Stimulated activated CD8-positive, alpha-beta memory T cell treated with anti-CD3 and anti-CD28 coated beads, Interleukin-2, amount 100 ng/mL, for 1 hour (primary cell): ENCODE measurements at regions not wholly inside any gene's neighbourhood (a gene's known extent, or its start where the extent isn't known, plus 50 kb on each side); places are given as distances from the start of the nearest gene placed in this dataset.

Experiments used
- DNase-seq, 2 donors: peaks; one replicate each; pipeline ENCODE4 v3.0.0-alpha.2; 2020; ENCODE audit warnings: low read depth in 2 of 2

DNA sequence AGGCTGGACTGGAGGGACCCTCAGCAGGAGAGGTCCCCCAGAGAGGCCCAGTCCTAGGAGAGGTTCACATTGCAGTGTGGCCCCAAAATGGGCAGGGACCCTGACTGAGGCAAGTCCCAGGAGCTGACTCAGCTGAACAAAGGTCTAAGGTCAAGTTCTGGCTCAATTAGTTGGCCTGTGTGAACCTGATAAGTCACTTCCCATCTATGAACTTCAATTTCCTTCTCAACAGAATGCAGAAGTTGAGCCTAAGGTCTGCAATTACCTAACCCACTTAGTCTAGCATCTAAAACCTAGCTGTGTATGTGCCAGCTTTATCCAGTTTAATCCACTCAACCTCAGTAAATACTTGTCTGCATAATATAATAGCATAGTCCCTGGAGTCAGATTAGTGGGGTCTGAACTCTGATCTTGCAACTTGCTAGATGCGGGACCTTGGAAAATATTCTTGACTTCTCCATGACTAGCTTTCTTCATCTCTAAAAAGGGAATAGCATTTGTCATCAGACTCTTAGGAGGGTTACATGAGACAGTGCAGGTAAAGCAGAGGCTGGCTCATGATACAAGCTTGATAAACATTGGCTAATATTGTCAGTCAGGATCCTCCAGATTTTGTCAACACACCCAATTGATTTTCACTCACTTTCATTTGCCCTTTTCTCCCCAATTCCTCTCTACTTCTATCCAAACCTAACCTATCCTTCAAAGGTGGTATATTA lies 465.5 kb downstream of the INSC start:
- no peak for DNase-seq

GRCh38 chr11:15580775-15581095 lies 466.0 kb downstream of the INSC start:
- no peak for DNase-seq

DNA sequence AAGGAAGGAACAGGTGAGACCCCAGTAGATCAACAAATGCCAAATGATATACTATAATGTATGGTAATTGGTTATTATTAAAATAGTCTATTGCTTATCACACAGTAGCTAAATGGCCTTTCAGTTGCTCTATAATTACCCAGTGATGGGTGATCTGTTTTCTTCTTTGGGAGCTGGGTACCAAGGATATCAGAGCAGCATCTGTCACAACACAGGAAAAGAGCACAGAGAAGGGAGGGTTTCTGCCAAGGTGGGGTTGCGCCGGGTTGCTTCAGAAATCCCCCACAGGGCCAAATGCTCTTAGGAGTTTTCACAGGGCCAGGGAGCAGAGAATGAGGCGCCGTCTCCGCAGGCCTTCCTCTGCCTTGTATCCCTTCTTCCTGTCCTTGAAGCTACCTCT lies 469.4 kb downstream of the INSC start:
- no peak for DNase-seq

DNA sequence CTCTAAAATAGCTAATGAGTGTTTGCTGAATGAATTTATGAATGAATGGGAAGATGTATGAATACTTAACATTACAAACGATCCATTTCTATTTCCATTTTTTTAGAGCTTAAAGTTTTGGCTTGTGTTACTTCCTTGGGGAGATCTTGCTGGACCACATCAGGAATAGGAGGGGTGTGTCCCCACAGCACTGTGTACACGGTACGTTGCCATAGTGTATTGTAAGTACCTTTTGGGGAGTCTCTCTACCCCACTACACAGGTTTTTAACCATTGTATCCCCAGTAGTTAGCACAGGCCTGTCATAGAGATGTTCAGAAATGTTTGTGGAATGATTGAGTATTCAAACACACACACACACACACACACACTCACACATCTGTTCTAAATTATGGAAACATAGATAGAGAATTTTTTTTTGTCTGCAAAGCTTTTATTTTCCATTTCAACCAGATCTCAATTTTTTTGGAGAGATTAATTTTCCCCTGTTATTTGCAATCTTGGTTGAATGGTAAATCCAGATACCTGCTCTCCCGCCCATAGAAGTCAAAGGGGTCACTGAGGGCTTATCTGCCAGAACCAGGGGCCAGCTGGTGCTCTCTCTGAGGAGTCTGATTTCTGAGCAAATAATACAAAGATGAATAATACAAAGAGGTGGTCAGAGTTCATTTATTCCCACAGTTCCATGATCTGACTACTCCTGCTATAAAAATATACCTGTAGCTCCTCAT lies 471.0 kb downstream of the INSC start:
- no peak for DNase-seq

DNA sequence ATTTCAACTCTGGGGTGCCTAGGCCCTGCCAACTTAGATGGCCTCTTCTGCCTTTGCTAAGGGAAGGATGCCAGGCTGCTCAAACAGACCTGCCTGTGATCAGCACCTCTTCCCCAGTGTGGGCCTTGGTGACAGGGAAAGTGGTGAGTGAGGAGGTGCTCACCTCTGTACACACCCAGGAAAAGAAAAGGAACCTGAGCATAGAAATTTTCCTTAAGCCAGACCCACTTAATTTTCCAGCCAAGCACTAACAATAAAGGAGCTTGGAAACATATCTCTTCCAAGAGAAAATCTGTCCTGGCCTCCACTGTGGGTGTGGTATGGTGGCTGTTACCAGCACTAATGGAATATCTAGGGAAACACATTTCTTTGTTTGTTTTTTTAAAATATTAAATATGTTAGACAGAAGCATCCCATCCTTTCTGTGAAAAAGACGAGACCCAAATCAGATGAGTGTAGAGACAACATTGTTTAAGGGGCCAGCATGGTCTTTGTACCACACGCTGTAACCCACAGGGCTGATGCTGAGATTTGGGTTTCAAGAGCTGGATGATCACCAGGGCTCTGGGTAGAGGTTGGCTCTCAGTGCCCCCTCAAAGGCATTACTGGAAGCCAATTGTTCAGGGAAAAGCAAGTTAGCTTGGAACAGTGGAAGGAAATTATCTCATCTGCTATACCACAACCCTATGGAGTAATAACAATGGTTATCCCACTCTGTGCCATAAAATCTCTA lies 472.2 kb downstream of the INSC start:
- DNase-seq: no peak

DNA sequence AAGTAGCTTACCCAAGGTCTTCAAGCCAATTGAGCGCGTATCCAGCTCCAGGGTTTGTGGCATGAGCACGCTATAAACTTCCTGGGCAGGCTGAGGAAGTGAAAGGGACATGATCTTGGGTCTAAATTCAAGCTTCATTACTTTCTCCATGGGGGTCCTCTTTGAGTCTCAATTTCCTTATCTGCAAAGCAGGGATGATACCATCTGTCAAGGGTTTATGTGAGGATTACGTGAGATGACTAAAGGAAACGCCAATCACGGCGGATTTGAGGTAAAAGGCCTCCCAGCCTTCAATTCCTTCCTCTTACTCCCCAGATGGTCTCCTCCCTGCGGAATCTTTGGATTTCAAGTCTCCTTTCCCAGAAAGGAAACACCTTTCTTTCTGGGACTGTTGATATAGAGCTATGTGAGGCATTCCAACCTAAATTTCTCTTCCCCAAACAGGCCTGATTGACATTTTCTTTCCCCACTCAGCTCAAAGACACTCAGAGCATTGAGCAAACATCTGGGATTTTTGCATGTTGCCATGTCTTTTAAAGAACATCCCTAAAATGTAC lies 474.4 kb downstream of the INSC start:
- no peak for DNase-seq

DNA sequence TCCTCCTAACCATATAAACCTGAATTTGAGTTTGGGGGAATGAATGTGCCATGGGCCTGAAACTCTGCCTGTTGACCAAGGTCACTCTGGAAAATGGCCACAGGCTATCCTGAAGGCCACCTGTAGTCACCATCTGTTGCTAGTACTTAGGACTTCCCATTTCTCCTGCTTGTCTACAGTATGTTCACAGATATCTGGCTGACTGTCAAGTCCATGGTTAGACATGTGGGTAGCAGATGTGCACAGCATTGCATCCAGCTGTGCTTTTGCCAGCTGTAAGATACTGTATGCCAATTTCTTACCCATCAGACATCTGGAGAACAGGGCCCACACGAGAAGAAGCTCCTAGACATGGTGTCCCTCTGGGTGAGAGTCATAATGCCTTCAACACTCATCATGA lies 475.4 kb downstream of the INSC start:
- no peak for DNase-seq

DNA sequence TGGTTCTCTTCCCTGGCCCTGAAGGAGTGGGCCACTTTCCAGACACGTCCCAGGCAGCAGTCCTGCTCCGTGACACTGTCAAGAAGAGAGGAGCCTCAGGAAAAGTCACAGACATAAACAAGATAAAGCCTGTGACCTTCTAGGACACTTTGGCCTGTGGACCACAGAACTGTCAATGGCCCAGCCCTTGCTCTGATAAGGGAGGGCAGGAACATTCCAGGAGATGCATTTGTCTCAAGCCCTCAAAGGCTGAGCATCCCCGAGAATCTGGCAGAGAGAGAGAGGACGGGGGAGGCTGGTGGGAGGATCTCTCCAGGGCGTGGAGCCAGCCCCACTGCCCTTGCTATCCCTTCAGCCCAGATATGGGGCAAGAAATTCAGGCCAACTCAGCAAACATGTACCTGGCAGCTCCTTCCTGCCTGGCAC lies 476.4 kb downstream of the INSC start:
- DNase-seq: no peak

DNA sequence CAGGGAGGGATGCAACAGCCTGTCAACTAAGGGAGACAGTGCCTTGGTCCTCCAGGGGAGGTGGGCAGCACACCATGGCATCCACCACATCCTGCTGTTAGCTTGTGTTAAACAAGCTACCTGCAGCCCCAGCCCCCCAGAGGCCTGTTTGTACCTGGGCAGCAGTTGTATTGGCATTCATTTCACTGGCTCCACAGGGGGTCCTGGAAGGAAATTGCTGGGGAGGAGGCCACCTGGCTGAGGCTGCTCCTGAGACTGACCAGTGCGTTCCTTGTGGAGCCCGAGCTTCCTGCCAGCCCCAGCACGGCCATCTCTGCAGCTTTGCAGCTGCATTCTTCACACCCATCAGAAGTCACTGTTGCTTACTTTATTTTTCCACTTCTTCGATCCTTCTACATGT lies 479.9 kb downstream of the INSC start:
- no peak for DNase-seq

DNA sequence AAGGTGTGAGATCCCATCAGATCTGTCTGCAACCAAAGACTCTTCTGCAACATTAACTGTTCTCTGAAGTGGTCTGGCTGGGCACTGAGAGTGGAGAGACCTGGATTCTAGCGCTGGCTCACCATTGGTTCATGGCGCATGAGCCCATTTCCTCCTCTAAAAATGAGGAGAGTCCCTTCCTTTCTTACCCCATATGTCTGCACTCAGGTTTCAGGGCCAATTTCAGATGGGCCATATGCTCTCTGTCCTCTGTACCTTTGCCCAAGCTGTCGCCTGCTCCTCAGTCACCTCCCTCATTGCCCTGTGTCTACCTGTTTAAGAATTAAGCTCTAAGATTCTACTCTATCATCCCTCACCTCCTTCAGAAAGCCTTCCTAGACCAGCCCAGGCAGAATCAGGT lies 484.7 kb downstream of the INSC start:
- DNase-seq: no peak

GRCh38 chr11:15602047-15602446 lies 487.3 kb downstream of the INSC start:
- DNase-seq: no peak

GRCh38 chr11:15602785-15603567 lies 488.3 kb downstream of the INSC start:
- DNase-seq: no peak

GRCh38 chr11:15605094-15605493 lies 490.4 kb downstream of the INSC start:
- no peak for DNase-seq

GRCh38 chr11:15607361-15608036 lies 492.8 kb downstream of the INSC start:
- no peak for DNase-seq

- DNase-seq: no peak
Observed at GRCh38 chr11:15609445-15609844, 494.7 kb downstream of the INSC start.

GRCh38 chr11:15610881-15611280 lies 496.2 kb downstream of the INSC start:
- no peak for DNase-seq

GRCh38 chr11:15613251-15613650 lies 498.5 kb downstream of the INSC start:
- DNase-seq: no peak

DNA sequence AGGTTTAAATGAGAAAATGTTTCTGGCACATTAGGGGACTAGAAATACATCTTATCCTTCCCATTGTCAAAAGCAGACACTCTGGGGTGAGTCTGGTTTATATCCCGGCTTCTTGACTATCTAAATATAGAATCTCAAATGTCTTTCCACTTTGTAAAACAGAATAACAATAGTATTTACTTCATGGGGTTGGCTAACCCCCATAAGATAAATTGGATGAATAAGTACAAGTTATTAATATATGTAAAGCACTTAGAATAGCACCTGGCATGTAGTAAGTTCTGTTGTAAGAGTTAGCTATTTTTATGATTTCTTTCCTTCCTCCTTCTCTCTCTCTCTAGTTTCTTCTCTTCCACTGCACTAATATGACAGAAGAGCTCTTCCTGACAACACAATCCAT lies 499.1 kb downstream of the INSC start:
- no peak for DNase-seq

GRCh38 chr11:15615398-15616096 lies 500.8 kb downstream of the INSC start:
- no peak for DNase-seq
